HEK293 (cell line): ENCODE measurements at regions not wholly inside any gene's neighbourhood (a gene's known extent, or its start where the extent isn't known, plus 50 kb on each side); places are given as distances from the start of the nearest gene placed in this dataset.

ENCODE experiments used
- CTCF ChIA-PET: fragments of 350-600 bp; formaldehyde crosslinking; extraction: SDS; loops from one replicate; lab custom pipeline; 2021; ENCODE audit warnings: antibody characterized with exemption; lab: Yijun Ruan, JAX
- POLR2A ChIA-PET: fragments of 300-600 bp; formaldehyde crosslinking; extraction: SDS; loops from one replicate; lab custom pipeline; 2020; ENCODE audit warnings: antibody characterized with exemption, inconsistent platforms; lab: Yijun Ruan, JAX
- H3K27ac ChIP-seq: fragments of 200-500 bp; sonication (Bioruptor generic); 2 replicates; pipeline ENCODE4 v1.5.1; 2014; ENCODE audit warnings: low read depth, low read length, control low read depth, inconsistent platforms; ENCODE audit errors: extremely low read depth
- H3K36me3 ChIP-seq, 2 experiments: fragments of 200-500 bp in 1 of 2; sonication (Bioruptor generic) in 1 of 2; 1 replicate in 1 of 2; 2 replicates in 1 of 2; pipeline ENCODE4 v1.5.1; 2014 to 2017; ENCODE audit warnings: inconsistent platforms in 2 of 2, low read length in 2 of 2; ENCODE audit not compliant: control insufficient read depth in 2 of 2, insufficient read depth in 1 of 2
- H3K4me1 ChIP-seq: fragments of 200-500 bp; sonication (Bioruptor generic); 2 replicates; pipeline ENCODE4 v1.5.1; 2014; ENCODE audit warnings: mild to moderate bottlenecking, low read length, inconsistent platforms; ENCODE audit not compliant: control insufficient read depth, insufficient read depth
- H3K4me3 ChIP-seq: 2 replicates; pipeline ENCODE4 v1.5.1; 2011; ENCODE audit warnings: low read depth, mild to moderate bottlenecking, control low read depth, low read length, moderate library complexity
- H3K9me3 ChIP-seq: fragments of 200-500 bp; sonication (Bioruptor generic); 2 replicates; pipeline ENCODE4 v1.5.1; 2014; ENCODE audit warnings: low read depth, low read length, inconsistent platforms; ENCODE audit not compliant: control insufficient read depth, insufficient read depth
- ATF2 ChIP-seq: fragments of 450-650 bp; formaldehyde crosslinking; IDR thresholded peaks from 2 replicates; pipeline ENCODE4 v1.5.1; 2016; ENCODE audit warnings: missing biosample characterization, missing genetic modification characterization, low read depth
- BCL11A ChIP-seq: fragments of 450-650 bp; formaldehyde crosslinking; IDR thresholded peaks from 2 replicates; pipeline ENCODE4 v1.5.1; 2016; ENCODE audit warnings: low read depth, missing biosample characterization, missing genetic modification characterization
- BCL11B ChIP-seq: fragments of 450-650 bp; formaldehyde crosslinking; IDR thresholded peaks from 2 replicates; pipeline ENCODE4 v1.5.1; 2016; ENCODE audit warnings: low read depth, missing biosample characterization, missing genetic modification characterization
- FEZF1 ChIP-seq: fragments of 450-650 bp; formaldehyde crosslinking; IDR thresholded peaks from 2 replicates; pipeline ENCODE4 v1.5.1; 2016; ENCODE audit warnings: missing biosample characterization, missing genetic modification characterization
- TSHZ1 ChIP-seq: fragments of 450-650 bp; formaldehyde crosslinking; IDR thresholded peaks from 2 replicates; pipeline ENCODE4 v1.5.1; 2016; ENCODE audit warnings: missing biosample characterization, missing genetic modification characterization, borderline replicate concordance
- ZBTB44 ChIP-seq: fragments of 450-650 bp; IDR thresholded peaks from 2 replicates; pipeline ENCODE4 v1.5.1; 2018; ENCODE audit warnings: missing biosample characterization, mild to moderate bottlenecking, missing genetic modification characterization
- ZNF157 ChIP-seq: fragments of 450-650 bp; formaldehyde crosslinking; IDR thresholded peaks from 2 replicates; pipeline ENCODE4 v1.5.1; 2016; ENCODE audit warnings: missing biosample characterization, missing genetic modification characterization
- ZNF19 ChIP-seq: fragments of 450-650 bp; formaldehyde crosslinking; IDR thresholded peaks from 2 replicates; pipeline ENCODE4; 2016; ENCODE audit warnings: missing biosample characterization, missing genetic modification characterization, low read depth
- ZNF221 ChIP-seq: fragments of 450-650 bp; formaldehyde crosslinking; IDR thresholded peaks from 2 replicates; pipeline ENCODE4 v1.5.1; 2017; ENCODE audit warnings: missing biosample characterization, missing genetic modification characterization, borderline replicate concordance
- ZNF26 ChIP-seq: fragments of 450-650 bp; formaldehyde crosslinking; IDR thresholded peaks from 2 replicates; pipeline ENCODE4 v1.5.1; 2016; ENCODE audit warnings: missing biosample characterization, missing genetic modification characterization
- ZNF280D ChIP-seq: fragments of 450-650 bp; formaldehyde crosslinking; IDR thresholded peaks from 2 replicates; pipeline ENCODE4 v1.5.1; 2016; ENCODE audit warnings: missing biosample characterization, missing genetic modification characterization
- ZNF341 ChIP-seq: fragments of 450-650 bp; formaldehyde crosslinking; IDR thresholded peaks from 2 replicates; pipeline ENCODE4; 2016; ENCODE audit warnings: low read depth, missing biosample characterization, missing genetic modification characterization
- ZNF394 ChIP-seq: fragments of 450-650 bp; formaldehyde crosslinking; IDR thresholded peaks from 2 replicates; pipeline ENCODE4 v1.5.1; 2016; ENCODE audit warnings: missing biosample characterization, missing genetic modification characterization, mild to moderate bottlenecking, moderate library complexity, borderline replicate concordance
- ZNF433 ChIP-seq: fragments of 450-650 bp; formaldehyde crosslinking; IDR thresholded peaks from 2 replicates; pipeline ENCODE4 v1.5.1; 2016; ENCODE audit warnings: missing biosample characterization, missing genetic modification characterization, low read depth
- ZNF561 ChIP-seq: fragments of 450-650 bp; IDR thresholded peaks from 2 replicates; pipeline ENCODE4 v1.5.1; 2018; ENCODE audit warnings: missing biosample characterization, missing genetic modification characterization, borderline replicate concordance
- ZNF596 ChIP-seq: fragments of 450-650 bp; IDR thresholded peaks from 2 replicates; pipeline ENCODE4 v1.5.0; 2018; ENCODE audit warnings: missing biosample characterization, mild to moderate bottlenecking, missing genetic modification characterization, moderate library complexity
- ZNF677 ChIP-seq: fragments of 450-650 bp; IDR thresholded peaks from 2 replicates; pipeline ENCODE4 v1.5.0; 2018; ENCODE audit warnings: missing biosample characterization, mild to moderate bottlenecking, missing genetic modification characterization, moderate library complexity

GRCh38 chr5:166353580-166353979 lies 1937.9 kb upstream of the WWC1 start (continued):
- TF ChIP-seq TSHZ1 (no peak), ZNF157 (tag by site-specific recombination) (no peak), ZNF19 (no peak), FEZF1 (tag by site-specific recombination) (no peak), ATF2 (tag by site-specific recombination) (no peak), ZNF341 (no peak), BCL11A (tag by site-specific recombination) (no peak)

- ChIA-PET CTCF (no interaction called here), POLR2A (no interaction called here)
- Histone ChIP-seq H3K4me3 (no peak overlapping the region), H3K9me3 (no peaks in the 10 kb centered on the region), H3K36me3 (no peaks in the 10 kb centered on the region), H3K4me1 (no peaks in the 10 kb centered on the region), H3K27ac (no peak overlapping the region)
- TF ChIP-seq ZNF677, result no peak
- TF ChIP-seq ZNF221, result no peak
- no peak for TF ChIP-seq ZBTB44
- no peak for TF ChIP-seq ZNF26 (tag by site-specific recombination)
- no peak for TF ChIP-seq ZNF561 (tag by site-specific recombination)
- no peak for TF ChIP-seq BCL11B (tag by site-specific recombination)
- no peak for TF ChIP-seq ZNF433 (tag by site-specific recombination)
- no peak for TF ChIP-seq ATF2 (tag by site-specific recombination)
- no peak for TF ChIP-seq ZNF596 (tag by site-specific recombination)
- no peak for TF ChIP-seq ZNF280D (tag by site-specific recombination)
- no peak for TF ChIP-seq ZNF394 (tag by site-specific recombination)
- no peak for TF ChIP-seq TSHZ1
These were observed 1937.1 kb upstream of the WWC1 start for GRCh38 chr5:166354332-166354731.
